Coronary artery (tissue), 2 donors: ENCODE measurements at regions not wholly inside any gene's neighbourhood (a gene's known extent, or its start where the extent isn't known, plus 50 kb on each side); places are given as distances from the start of the nearest gene placed in this dataset.

Experiments used
- DNase-seq: peaks from one replicate; pipeline ENCODE4 v3.0.0-alpha.2; 2017; ENCODE audit warnings: low spot score
- H3K27ac ChIP-seq, 2 donors: fragments of 200-600 bp; sonication (generic); one replicate each; pipeline ENCODE4 v1.5.1; 2016 to 2019
- H3K4me3 ChIP-seq: fragments of 200-600 bp; sonication (generic); 2 replicates; pipeline ENCODE4 v1.5.1; 2016; ENCODE audit warnings: mild to moderate bottlenecking, moderate library complexity
- CTCF ChIP-seq: fragments of 200-600 bp; sonication (generic); IDR thresholded peaks from one replicate; pipeline ENCODE4 v1.5.1; 2019; ENCODE audit warnings: antibody characterized with exemption

GRCh38 chr5:74196233-74196632 lies 444.3 kb downstream of the ENC1 start:
- H3K4me3 ChIP-seq = no peak overlapping the region
- no peak overlapping the region for H3K27ac ChIP-seq
- no peak for TF ChIP-seq CTCF
- DNase-seq = no peak

- H3K27ac ChIP-seq = no peak overlapping the region
- no peak for TF ChIP-seq CTCF
- H3K4me3 ChIP-seq = no peak overlapping the region
- no peak for DNase-seq
These were observed 446.3 kb downstream of the ENC1 start for GRCh38 chr5:74194196-74194595.

- Histone ChIP-seq H3K4me3 (peak overlapping the region; percentile 0), H3K27ac (peak overlapping the region in 1 of 2 donors; percentile 63)
- no peak for DNase-seq
- no peak for TF ChIP-seq CTCF
These were observed 447.8 kb downstream of the ENC1 start for GRCh38 chr5:74192606-74193299.

GRCh38 chr5:74188351-74189105 lies 452.0 kb downstream of the ENC1 start:
- H3K27ac ChIP-seq = no peak overlapping the region
- no peak for DNase-seq
- H3K4me3 ChIP-seq = no peak overlapping the region
- no peak for TF ChIP-seq CTCF

GRCh38 chr5:74187757-74188156 lies 452.8 kb downstream of the ENC1 start:
- no peak for DNase-seq
- Histone ChIP-seq H3K27ac (no peak overlapping the region), H3K4me3 (no peak overlapping the region)
- TF ChIP-seq CTCF = no peak

- no peak overlapping the region for H3K27ac ChIP-seq
- DNase-seq = no peak
- TF ChIP-seq CTCF = no peak
- no peak overlapping the region for H3K4me3 ChIP-seq
These were observed 453.9 kb downstream of the ENC1 start for GRCh38 chr5:74186356-74187315.
